ENCODE measurements at regions not wholly inside any gene's neighbourhood (a gene's known extent, or its start where the extent isn't known, plus 50 kb on each side); places are given as distances from the start of the nearest gene placed in this dataset.

GRCh38 chr6:105504706-105505105, 101.8 kb upstream of the PREP start:
- no peak for DNase-seq

GRCh38 chr6:105503641-105504040, 100.8 kb upstream of the PREP start:
- no peak for DNase-seq

GRCh38 chr6:105501826-105502344, 99.0 kb upstream of the PREP start:
- no peak for DNase-seq

DNA sequence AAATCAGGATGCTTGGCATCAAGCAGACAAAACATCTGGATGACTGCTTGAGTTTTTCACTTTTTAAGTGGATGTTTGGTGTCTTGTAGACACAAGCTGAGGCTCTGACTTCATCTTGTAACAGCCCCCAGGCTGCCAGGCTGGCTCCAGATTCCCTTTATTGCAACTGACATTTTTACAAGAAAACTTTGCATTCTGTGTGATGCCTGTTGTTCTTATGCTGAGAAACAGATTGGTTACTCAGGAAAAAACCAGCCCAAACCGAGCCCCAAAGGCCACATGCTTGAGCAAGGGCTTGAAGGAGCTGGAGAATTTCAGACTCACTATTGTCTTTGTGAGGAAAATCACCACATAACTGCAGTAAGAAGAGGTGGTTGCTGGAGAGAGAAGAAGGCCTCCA, 98.4 kb upstream of the PREP start:
- no peak for DNase-seq

- no peak for DNase-seq
Measured at GRCh38 chr6:105500693-105501092, 97.8 kb upstream of the PREP start.

- DNase-seq: no peak
Measured at GRCh38 chr6:105499931-105500330, 97.0 kb upstream of the PREP start.

DNA sequence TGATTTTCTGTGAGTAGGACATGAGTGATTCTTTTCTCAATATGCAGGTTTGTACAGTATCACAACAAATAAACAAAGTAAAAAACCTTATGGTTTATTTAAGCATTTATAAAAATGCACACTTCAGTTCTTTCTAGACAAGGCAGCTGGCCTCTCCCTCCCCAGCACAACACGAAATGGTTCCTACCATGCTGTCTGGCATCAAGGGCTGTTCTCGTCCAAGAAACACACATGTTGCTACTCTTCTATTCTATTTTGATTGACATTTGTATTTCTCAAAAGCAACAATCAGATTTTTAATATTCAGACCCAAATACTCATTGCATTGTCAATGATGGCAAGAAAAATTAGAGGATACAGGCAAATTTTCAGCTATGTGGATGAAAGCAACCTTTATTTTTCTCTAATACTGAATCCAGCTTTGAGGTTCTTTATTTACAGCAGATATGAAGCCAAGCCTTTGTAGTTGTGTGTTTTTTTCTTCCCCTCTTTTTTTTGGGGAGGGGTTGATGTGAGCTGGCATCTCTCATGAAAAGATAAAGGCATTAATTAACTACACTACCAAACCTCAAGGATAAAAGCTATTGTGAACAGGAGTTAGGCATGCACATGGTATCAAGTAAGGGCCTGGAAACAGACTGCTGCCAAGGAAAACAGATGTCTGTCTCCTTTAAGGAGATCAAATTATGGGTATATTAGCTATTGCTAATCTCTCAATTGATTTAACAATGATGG, 96.4 kb upstream of the PREP start:
- no peak for DNase-seq

DNA sequence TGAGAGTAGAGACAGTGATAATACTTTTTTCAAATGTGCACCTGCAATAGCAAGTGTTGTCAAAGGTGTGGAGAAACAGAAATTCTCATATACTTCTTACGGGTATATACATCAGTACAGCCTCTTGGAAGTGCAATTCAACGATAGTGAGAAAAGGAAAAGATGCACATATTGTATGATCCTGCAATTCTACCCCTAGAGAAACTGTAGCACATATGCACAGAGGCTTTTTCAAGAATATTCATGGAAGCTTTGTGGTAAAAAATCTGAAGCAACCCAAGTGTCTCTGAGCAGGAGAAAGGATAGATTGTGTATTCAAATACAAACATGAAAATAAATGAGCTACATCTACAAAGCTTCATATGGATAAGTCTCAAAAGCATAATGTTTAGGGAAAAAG, 94.7 kb upstream of the PREP start:
- no peak for DNase-seq

- DNase-seq: no peak
Measured at GRCh38 chr6:105495515-105495914, 92.6 kb upstream of the PREP start.

- DNase-seq: no peak
Measured at GRCh38 chr6:105494688-105495087, 91.8 kb upstream of the PREP start.

DNA sequence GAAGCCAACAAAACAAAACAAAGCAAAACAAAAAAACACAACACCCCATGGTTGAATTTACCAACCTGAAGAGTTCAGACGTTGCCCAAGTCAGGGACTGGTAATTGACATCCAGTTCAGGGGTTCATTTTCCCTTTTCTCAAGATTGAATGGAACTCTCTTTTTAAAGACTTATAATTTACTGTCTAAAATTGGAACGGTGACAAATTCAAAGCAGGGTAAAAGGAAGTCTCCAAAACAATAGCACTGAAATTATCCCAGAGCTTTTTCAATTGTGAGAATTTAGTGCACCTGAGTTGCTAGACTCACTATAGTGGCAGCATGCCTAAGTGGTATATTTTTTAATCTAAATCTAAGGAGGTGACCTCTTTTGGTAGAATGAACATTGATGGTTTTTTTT, 90.9 kb upstream of the PREP start:
- no peak for DNase-seq

GRCh38 chr6:105492706-105493673, 90.1 kb upstream of the PREP start:
- no peak for DNase-seq

DNA sequence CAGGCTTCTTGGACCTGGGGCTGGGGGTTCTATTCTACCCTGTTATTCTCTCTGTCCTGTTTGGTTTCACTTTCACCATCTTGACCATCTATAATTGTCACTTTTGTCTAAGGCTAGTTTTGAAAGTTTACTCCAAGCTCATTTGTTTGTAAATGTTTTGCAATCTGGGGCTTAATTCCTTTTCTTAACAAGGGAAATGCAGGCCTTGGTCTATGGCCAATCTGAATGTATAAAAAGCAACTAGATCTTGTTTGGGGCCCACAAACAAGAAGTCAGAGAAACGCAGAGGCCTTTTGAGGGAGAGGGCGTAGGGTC, 86.3 kb upstream of the PREP start:
- no peak for DNase-seq

GRCh38 chr6:105488516-105489215, 85.8 kb upstream of the PREP start:
- no peak for DNase-seq

- DNase-seq: no peak
Measured at GRCh38 chr6:105487040-105487790, 84.3 kb upstream of the PREP start.

GRCh38 chr6:105485456-105485855, 82.6 kb upstream of the PREP start:
- no peak for DNase-seq

- no peak for DNase-seq
Measured at GRCh38 chr6:105484238-105485161, 81.6 kb upstream of the PREP start.

GRCh38 chr6:105483492-105483891, 80.6 kb upstream of the PREP start:
- no peak for DNase-seq

DNA sequence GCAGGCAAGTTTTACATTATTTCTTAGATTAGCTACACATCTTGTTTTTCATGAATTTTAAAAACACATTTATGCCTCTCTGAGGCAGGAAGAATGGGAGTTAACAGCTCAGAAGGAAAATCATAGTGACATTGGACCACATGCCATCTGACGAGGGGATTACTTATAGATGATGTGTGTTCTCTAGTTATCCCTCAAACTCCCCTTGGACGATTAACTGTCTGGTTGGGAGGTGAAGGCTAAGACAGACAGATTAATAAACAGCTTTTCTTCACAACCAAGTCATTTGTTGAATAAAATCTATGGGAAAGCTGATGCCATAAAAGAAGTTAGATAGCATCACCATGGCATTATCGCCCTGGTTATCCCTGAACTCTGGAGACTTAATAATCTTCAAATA, 80.0 kb upstream of the PREP start:
- DNase-seq: no peak

GRCh38 chr6:105482227-105482844, 79.5 kb upstream of the PREP start:
- DNase-seq: no peak

DNA sequence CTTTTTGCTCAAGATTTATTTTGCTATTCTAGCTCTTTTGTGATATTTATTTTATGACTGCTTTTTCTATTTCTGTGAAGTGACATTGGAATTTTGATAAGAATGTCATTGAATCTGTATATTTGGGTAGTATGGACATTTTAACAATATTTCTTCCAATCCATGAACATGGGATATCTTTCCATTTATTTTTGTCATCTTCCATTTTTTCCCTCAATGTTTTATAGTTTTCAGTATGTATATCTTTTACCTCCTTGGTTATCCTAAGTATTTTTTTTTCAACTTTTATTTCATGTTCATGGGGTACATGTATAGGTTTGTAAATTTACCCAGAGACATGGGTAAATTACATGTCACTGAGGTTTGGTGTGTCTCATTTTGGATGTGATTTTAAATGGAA, 74.1 kb upstream of the PREP start:
- no peak for DNase-seq
